Posterior cingulate gyrus (tissue), 11 donors: ENCODE measurements at regions not wholly inside any gene's neighbourhood (a gene's known extent, or its start where the extent isn't known, plus 50 kb on each side); places are given as distances from the start of the nearest gene placed in this dataset.

Experiments
- DNase-seq, 10 donors: peaks; one replicate each; pipeline versions ENCODE4 v3.0.0 to v3.0.0-alpha.2; 2020 to 2021; ENCODE audit warnings: mixed read lengths in 3 of 10
- intact Hi-C: fragments of 100-400 bp; cut with DNase I; formaldehyde crosslinking; loops from one replicate; pipeline ENCODE4 v1.15.1; 2023

DNA sequence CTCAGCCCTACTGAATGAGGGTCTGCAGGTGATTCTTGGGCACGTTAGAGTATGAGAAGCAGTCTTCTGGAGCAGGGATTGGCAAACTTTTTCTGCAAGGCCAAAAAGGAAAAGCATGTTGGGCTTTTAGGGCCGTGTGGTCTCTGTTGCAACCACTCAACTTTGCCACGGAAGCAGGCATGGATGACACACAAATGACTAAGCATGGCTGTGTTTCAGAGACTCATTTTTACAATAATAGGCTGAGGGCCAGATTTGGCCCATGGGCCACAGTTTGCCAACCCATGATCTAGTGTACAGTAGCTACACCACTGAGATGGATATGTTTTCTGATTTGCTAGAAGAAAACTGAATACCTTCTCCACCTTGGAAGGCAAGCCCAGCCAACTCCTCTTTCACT, 66.1 kb upstream of the PRICKLE2 start:
- peak in 1 of 10 donors; percentile 53 for DNase-seq
- intact Hi-C loops, result no loop called here

DNA sequence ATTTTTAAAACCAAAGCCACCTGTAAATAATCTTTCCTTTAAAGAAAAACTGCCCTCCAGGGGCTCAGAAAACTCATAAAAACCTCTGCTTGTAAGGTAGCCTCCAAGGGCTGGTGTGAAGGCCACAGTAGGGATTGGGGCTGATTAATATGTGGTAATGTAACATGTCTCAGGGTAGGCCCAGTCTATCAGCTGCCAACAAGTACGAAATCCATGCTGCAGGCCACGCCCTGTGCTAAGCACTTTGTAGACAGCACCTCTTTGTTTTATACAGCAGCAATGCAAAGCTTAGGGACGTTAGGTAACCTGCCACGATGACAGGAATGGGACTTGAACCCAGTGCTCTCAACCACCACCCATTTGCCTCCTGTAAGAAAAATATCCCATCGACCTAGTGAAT, 65.6 kb upstream of the PRICKLE2 start:
- DNase-seq, result no peak
- intact Hi-C loops, result no loop called here

DNA sequence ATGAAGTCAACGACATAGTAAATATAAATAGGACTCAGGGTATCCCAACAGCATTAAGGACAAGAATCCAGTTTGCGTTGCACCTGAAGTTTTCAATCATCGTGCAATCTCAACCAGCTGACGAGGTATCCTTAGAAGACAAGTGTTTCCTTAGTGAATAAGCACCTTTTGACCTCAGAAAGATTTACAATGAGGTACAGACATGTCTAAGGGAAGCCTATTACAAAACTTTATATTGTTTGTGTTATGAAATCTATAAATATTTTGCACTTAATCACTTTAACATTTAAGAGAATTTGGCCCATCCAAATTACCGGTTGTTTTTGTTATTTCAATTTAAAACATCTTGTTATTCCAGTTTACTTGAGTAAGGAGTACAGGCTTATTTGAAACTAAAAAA, 64.9 kb upstream of the PRICKLE2 start:
- DNase-seq, result no peak
- intact Hi-C loops, result no loop called here

- DNase-seq, result no peak
- intact Hi-C loops, result no loop called here
Measured at GRCh38 chr3:64289622-64290021, 64.4 kb upstream of the PRICKLE2 start.

DNA sequence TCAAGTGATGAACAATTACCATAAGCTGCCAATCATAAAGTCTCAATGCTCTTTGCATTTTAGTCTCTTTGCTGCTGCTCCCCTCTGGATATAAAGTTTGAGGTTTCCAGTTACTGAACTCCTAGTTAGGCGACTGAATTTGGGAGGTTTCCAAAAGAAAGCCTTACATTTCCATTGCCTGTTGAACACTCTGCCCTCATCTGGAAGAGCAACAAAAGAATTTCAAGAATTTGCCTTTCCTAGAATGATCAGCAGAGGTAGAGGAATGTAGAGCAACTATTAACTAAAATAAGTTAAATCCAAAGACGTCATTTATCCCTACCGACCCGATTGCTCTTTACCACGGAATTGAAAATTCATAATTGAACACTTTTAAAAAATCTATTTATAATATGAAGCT, 53.4 kb upstream of the PRICKLE2 start:
- no peak for DNase-seq
- intact Hi-C loops, result no loop called here

DNA sequence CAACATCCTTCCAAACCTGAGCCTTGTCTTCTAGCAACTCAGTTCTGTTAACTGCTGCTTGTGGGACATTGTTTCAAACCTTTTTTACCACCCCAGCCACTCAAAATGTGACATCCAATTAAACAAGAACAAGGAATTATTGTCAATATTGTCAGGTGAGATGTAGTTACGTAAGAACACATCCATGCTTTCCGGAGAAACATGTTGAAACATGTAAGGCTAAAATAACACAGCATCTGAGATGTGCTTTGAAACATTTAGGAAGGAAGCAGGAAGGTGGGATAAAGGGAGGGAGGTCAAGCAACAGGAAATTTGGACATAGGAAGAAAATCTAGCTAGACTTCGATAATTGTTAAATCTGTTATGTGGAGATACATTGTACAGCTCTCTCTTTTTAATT, 50.9 kb upstream of the PRICKLE2 start:
- DNase-seq, result no peak
- intact Hi-C loops, result no loop called here
